CD14-positive monocyte (primary cell): ENCODE measurements at regions not wholly inside any gene's neighbourhood (a gene's known extent, or its start where the extent isn't known, plus 50 kb on each side); places are given as distances from the start of the nearest gene placed in this dataset.

Experiments
- DNase-seq, 3 donors: peaks; one replicate each; pipeline ENCODE4 v3.0.0-alpha.2; 2011 to 2022
- H2AFZ ChIP-seq: 2 replicates; pipeline ENCODE4 v1.6.0; 2012; ENCODE audit warnings: mild to moderate bottlenecking, low read depth, low read length, inconsistent platforms; ENCODE audit not compliant: insufficient read depth, poor library complexity, severe bottlenecking
- H3K27ac ChIP-seq, 2 donors: 1 replicate in 1 of 2; 2 replicates in 1 of 2; pipeline ENCODE4 v1.5.1; 2012 to 2013; ENCODE audit warnings: low read length in 2 of 2, control low read depth in 1 of 2, inconsistent platforms in 1 of 2, low read depth in 1 of 2, mild to moderate bottlenecking in 1 of 2
- H3K27me3 ChIP-seq, 2 donors: one replicate each; pipeline versions ENCODE4 v1.6.0 to v1.6.1; 2011 to 2013; ENCODE audit warnings: low read length in 2 of 2; ENCODE audit not compliant: control insufficient read depth in 2 of 2, insufficient read depth in 2 of 2
- H3K36me3 ChIP-seq, 2 donors: replicated peaks in 1 of 2; 1 replicate in 1 of 2; 2 replicates in 1 of 2; pipeline versions ENCODE4 v1.5.1 to v1.6.1; 2012 to 2013; ENCODE audit warnings: low read length in 2 of 2, control low read depth in 1 of 2, inconsistent platforms in 1 of 2, mild to moderate bottlenecking in 1 of 2; ENCODE audit not compliant: insufficient read depth in 2 of 2, control insufficient read depth in 1 of 2
- H3K4me1 ChIP-seq, 2 donors: 1 replicate in 1 of 2; 2 replicates in 1 of 2; pipeline versions ENCODE4 v1.5.1 to v1.6.1; 2012 to 2013; ENCODE audit warnings: low read length in 2 of 2, control low read depth in 1 of 2, inconsistent platforms in 1 of 2, mild to moderate bottlenecking in 1 of 2, moderate library complexity in 1 of 2; ENCODE audit not compliant: insufficient read depth in 2 of 2, control insufficient read depth in 1 of 2
- H3K4me2 ChIP-seq: replicated peaks from 2 replicates; pipeline ENCODE3; 2012; ENCODE audit warnings: low read length, moderate library complexity, mild to moderate bottlenecking; ENCODE audit not compliant: poor library complexity, severe bottlenecking; ENCODE audit errors: extremely low read depth
- H3K4me3 ChIP-seq, 3 experiments: fragments of 200-600 bp in 1 of 3; sonication (generic) in 1 of 3; replicated peaks in 1 of 3; 1 replicate in 2 of 3; 2 replicates in 1 of 3; pipeline ENCODE4 v1.5.1; 2011 to 2013; ENCODE audit warnings: low read length in 3 of 3, mild to moderate bottlenecking in 3 of 3, control low read depth in 2 of 3, low read depth in 2 of 3, inconsistent platforms in 1 of 3, moderate library complexity in 1 of 3
- H3K79me2 ChIP-seq: 2 replicates; pipeline ENCODE4 v1.6.0; 2012; ENCODE audit warnings: mild to moderate bottlenecking, control low read depth, inconsistent platforms, low read length, moderate library complexity; ENCODE audit not compliant: insufficient read depth
- H3K9ac ChIP-seq: 2 replicates; pipeline ENCODE4 v1.6.0; 2017; ENCODE audit warnings: low read length, mild to moderate bottlenecking; ENCODE audit not compliant: insufficient read depth, poor library complexity, severe bottlenecking
- H3K9me3 ChIP-seq, 2 donors: replicated peaks in 1 of 2; 1 replicate in 1 of 2; 2 replicates in 1 of 2; pipeline versions ENCODE4 v1.5.1 to v1.6.1; 2012 to 2013; ENCODE audit warnings: low read length in 2 of 2, control low read depth in 1 of 2; ENCODE audit not compliant: control insufficient read depth in 1 of 2, insufficient read depth in 1 of 2
- H4K20me1 ChIP-seq: 2 replicates; pipeline ENCODE4 v1.6.0; 2012; ENCODE audit warnings: mild to moderate bottlenecking, low read length, control low read depth, moderate library complexity; ENCODE audit not compliant: insufficient read depth
- H3K27ac Mint-ChIP-seq, 7 donors: one replicate each; pipeline ENCODE4 v1.8.0; 2020; ENCODE audit warnings: mild to moderate bottlenecking in 7 of 7, mixed read lengths in 7 of 7, moderate library complexity in 6 of 7, inconsistent platforms in 2 of 7
- H3K27me3 Mint-ChIP-seq, 3 donors: one replicate each; pipeline ENCODE4 v1.8.0; 2021 to 2022; ENCODE audit warnings: low read depth in 3 of 3, mild to moderate bottlenecking in 3 of 3, mixed read lengths in 3 of 3, moderate library complexity in 3 of 3, inconsistent platforms in 1 of 3
- H3K36me3 Mint-ChIP-seq, 2 donors: one replicate each; pipeline ENCODE4 v1.8.0; 2020; ENCODE audit warnings: mixed read lengths in 2 of 2, inconsistent platforms in 1 of 2, mild to moderate bottlenecking in 1 of 2
- H3K4me1 Mint-ChIP-seq: one replicate; pipeline ENCODE4 v1.8.0; 2020; ENCODE audit warnings: mild to moderate bottlenecking, mixed read lengths
- H3K4me3 Mint-ChIP-seq, 2 donors: one replicate each; pipeline ENCODE4 v1.8.0; 2020; ENCODE audit warnings: mild to moderate bottlenecking in 2 of 2, mixed read lengths in 2 of 2, moderate library complexity in 1 of 2
- H3K9me3 Mint-ChIP-seq, 7 donors: one replicate each; pipeline ENCODE4 v1.8.0; 2020 to 2022; ENCODE audit warnings: mixed read lengths in 7 of 7, mild to moderate bottlenecking in 6 of 7, moderate library complexity in 6 of 7, inconsistent platforms in 2 of 7
- CTCF ChIP-seq: fragments of 200-600 bp; IDR thresholded peaks from one replicate; pipeline ENCODE4 v1.8.0; 2022; ENCODE audit warnings: antibody characterized with exemption, mild to moderate bottlenecking
- whole genome bisulfite sequencing: methylation state at CpG from one replicate; pipeline ENCODE4 v1.1.5; 2013; ENCODE audit warnings: missing lambda C conversion rate; ENCODE audit not compliant: insufficient coverage; 5-methylcytosine and 5-hydroxymethylcytosine counted together
- intact Hi-C, 2 donors: fragments of 100-400 bp; cut with micrococcal nuclease; formaldehyde crosslinking; loops; one replicate each; pipeline versions ENCODE4 v1.15.0 to v1.15.1; 2023

- Mint-ChIP-seq H3K9me3 (peaks cover 8 to 28% (median 14%) of the 10 kb centered on the region in 7 donors), H3K36me3 (no peaks in the 10 kb centered on the region), H3K4me3 (no peak overlapping the region), H3K27ac (no peak overlapping the region), H3K4me1 (no peaks in the 10 kb centered on the region), H3K27me3 (no peaks in the 10 kb centered on the region)
- Histone ChIP-seq H3K9ac (no peak overlapping the region), H3K79me2 (no peaks in the 10 kb centered on the region), H3K27ac (no peak overlapping the region), H3K27me3 (no peaks in the 10 kb centered on the region), H3K4me3 (no peak overlapping the region), H3K4me2 (no peak overlapping the region), H2AFZ (no peak overlapping the region), H3K36me3 (no peaks in the 10 kb centered on the region), H3K4me1 (no peaks in the 10 kb centered on the region), H4K20me1 (no peaks in the 10 kb centered on the region), H3K9me3 (peaks cover 0 to 23% of the 10 kb centered on the region in 2 donors)
- DNase-seq, result no peak
- no peak for TF ChIP-seq CTCF
- intact Hi-C loops, result no loop called here
- no CpG with 5 or more reads among the region's 1 CpG for WGBS
These were observed 186.1 kb downstream of the ADCYAP1 start for GRCh38 chr18:1090758-1091157.

GRCh38 chr18:1092228-1092627, 187.6 kb downstream of the ADCYAP1 start:
- H3K4me2 ChIP-seq, result no peak overlapping the region
- no peaks in the 10 kb centered on the region for H3K27me3 Mint-ChIP-seq
- no peak for TF ChIP-seq CTCF
- 92% methylated on average over 2 of the region's 5 CpGs for WGBS
- no peaks in the 10 kb centered on the region for H3K36me3 Mint-ChIP-seq
- peaks cover 0 to 23% of the 10 kb centered on the region in 2 donors for H3K9me3 ChIP-seq
- peaks cover 8 to 26% (median 11%) of the 10 kb centered on the region in 7 donors for H3K9me3 Mint-ChIP-seq
- no peak overlapping the region for H2AFZ ChIP-seq
- H3K27ac Mint-ChIP-seq, result no peak overlapping the region
- no peak overlapping the region for H3K27ac ChIP-seq
- no peaks in the 10 kb centered on the region for H4K20me1 ChIP-seq
- no peaks in the 10 kb centered on the region for H3K79me2 ChIP-seq
- no peaks in the 10 kb centered on the region for H3K36me3 ChIP-seq
- no peak overlapping the region for H3K9ac ChIP-seq
- no peaks in the 10 kb centered on the region for H3K4me1 Mint-ChIP-seq
- H3K4me1 ChIP-seq, result no peaks in the 10 kb centered on the region
- H3K4me3 Mint-ChIP-seq, result no peak overlapping the region
- no peaks in the 10 kb centered on the region for H3K27me3 ChIP-seq
- intact Hi-C loops, result no loop called here
- no peak overlapping the region for H3K4me3 ChIP-seq
- no peak for DNase-seq
